ENCODE measurements at regions not wholly inside any gene's neighbourhood (a gene's known extent, or its start where the extent isn't known, plus 50 kb on each side); places are given as distances from the start of the nearest gene placed in this dataset.

GRCh38 chr13:21316376-21316775 lies 139.9 kb downstream of the MRPL57 start:
- TF ChIP-seq POLR2A (IDR thresholded peaks at IDR 0.05; ENCODE audit: low read length) (no peak), GATA1 (IDR thresholded peaks at IDR 0.05; ENCODE audit: low read depth, low read length) (no peak)
